ENCODE measurements at regions not wholly inside any gene's neighbourhood (a gene's known extent, or its start where the extent isn't known, plus 50 kb on each side); places are given as distances from the start of the nearest gene placed in this dataset.

DNA sequence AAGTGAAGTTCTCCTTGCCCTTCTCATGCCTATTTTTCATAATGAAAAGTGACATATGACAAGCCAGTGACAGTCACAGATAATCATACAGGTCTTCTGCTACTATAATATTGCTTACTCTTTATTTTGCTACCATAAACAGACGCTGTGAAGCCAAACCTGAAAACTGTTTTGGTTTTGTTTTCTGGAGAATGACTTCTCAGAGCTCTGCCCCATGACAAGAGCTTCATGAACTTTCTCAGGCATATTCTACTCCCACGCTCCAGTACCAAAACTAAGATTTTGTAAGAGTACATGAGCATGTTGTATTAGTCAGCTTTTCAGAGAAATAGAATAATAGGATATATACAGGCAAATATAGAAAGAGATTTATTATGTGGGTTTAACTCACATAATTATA lies 64.3 kb upstream of the VTCN1 start:
- no peaks in the 10 kb centered on the region for H3K4me1 ChIP-seq (ENCODE audit: control insufficient read depth in 4 of 4, insufficient read depth in 4 of 4, low read length in 3 of 4)
- H3K27me3 ChIP-seq (ENCODE audit: control insufficient read depth in 4 of 4, insufficient read depth in 4 of 4, low read length in 3 of 4), result no peaks in the 10 kb centered on the region
- WGBS, result 78% methylated on average over 2 of the region's 2 CpGs
- H3K4me3 ChIP-seq (ENCODE audit: low read depth in 1 of 3, low read length in 3 of 3), result no peak overlapping the region
- no peak overlapping the region for H3K9ac ChIP-seq (ENCODE audit: low read depth in 1 of 2, low read length in 2 of 2)
- H3K9me3 ChIP-seq (ENCODE audit: control insufficient read depth in 4 of 4, low read length in 3 of 4), result peaks cover 0 to 3% (median 0%) of the 10 kb centered on the region in 4 donors
- TF ChIP-seq, protein P1, sequence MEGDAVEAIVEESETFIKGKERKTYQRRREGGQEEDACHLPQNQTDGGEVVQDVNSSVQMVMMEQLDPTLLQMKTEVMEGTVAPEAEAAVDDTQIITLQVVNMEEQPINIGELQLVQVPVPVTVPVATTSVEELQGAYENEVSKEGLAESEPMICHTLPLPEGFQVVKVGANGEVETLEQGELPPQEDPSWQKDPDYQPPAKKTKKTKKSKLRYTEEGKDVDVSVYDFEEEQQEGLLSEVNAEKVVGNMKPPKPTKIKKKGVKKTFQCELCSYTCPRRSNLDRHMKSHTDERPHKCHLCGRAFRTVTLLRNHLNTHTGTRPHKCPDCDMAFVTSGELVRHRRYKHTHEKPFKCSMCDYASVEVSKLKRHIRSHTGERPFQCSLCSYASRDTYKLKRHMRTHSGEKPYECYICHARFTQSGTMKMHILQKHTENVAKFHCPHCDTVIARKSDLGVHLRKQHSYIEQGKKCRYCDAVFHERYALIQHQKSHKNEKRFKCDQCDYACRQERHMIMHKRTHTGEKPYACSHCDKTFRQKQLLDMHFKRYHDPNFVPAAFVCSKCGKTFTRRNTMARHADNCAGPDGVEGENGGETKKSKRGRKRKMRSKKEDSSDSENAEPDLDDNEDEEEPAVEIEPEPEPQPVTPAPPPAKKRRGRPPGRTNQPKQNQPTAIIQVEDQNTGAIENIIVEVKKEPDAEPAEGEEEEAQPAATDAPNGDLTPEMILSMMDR (IDR thresholded peaks at IDR 0.05; ENCODE audit: low read depth, low read length, missing input control), result no peak
- TF ChIP-seq, protein P2, sequence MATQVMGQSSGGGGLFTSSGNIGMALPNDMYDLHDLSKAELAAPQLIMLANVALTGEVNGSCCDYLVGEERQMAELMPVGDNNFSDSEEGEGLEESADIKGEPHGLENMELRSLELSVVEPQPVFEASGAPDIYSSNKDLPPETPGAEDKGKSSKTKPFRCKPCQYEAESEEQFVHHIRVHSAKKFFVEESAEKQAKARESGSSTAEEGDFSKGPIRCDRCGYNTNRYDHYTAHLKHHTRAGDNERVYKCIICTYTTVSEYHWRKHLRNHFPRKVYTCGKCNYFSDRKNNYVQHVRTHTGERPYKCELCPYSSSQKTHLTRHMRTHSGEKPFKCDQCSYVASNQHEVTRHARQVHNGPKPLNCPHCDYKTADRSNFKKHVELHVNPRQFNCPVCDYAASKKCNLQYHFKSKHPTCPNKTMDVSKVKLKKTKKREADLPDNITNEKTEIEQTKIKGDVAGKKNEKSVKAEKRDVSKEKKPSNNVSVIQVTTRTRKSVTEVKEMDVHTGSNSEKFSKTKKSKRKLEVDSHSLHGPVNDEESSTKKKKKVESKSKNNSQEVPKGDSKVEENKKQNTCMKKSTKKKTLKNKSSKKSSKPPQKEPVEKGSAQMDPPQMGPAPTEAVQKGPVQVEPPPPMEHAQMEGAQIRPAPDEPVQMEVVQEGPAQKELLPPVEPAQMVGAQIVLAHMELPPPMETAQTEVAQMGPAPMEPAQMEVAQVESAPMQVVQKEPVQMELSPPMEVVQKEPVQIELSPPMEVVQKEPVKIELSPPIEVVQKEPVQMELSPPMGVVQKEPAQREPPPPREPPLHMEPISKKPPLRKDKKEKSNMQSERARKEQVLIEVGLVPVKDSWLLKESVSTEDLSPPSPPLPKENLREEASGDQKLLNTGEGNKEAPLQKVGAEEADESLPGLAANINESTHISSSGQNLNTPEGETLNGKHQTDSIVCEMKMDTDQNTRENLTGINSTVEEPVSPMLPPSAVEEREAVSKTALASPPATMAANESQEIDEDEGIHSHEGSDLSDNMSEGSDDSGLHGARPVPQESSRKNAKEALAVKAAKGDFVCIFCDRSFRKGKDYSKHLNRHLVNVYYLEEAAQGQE (IDR thresholded peaks at IDR 0.05), result no peak
- TF ChIP-seq, protein P3, sequence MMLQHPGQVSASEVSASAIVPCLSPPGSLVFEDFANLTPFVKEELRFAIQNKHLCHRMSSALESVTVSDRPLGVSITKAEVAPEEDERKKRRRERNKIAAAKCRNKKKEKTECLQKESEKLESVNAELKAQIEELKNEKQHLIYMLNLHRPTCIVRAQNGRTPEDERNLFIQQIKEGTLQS (IDR thresholded peaks at IDR 0.05), result no peak
- no peak overlapping the region for H3K27ac ChIP-seq (ENCODE audit: low read depth in 1 of 2, low read length in 2 of 2)
- no peak for DNase-seq (ENCODE audit: low spot score)
- no peaks in the 10 kb centered on the region for H3K36me3 ChIP-seq (ENCODE audit: control insufficient read depth in 4 of 4, insufficient read depth in 3 of 4, low read depth in 1 of 4, low read length in 3 of 4)

DNA sequence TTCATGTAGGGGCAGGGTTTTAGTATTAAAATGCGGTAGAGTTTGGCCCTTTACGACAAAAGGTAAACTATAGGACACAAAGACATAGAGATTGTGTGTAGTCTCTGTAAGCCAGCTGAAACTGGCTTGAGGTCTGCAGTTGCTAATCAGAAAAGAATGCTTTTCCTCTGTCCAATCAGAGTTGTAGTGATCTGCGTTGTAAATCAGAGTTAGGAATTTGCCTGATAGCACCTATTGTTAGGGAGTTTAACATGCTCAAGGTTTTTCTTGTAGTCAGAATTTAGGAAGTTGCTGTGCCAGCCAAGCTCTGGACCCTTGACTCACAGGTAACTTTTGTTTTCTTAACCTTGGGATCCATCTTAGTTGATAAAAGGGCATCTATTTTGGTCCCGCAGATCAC lies 61.2 kb upstream of the VTCN1 start:
- no peaks in the 10 kb centered on the region for H3K4me1 ChIP-seq (ENCODE audit: control insufficient read depth in 4 of 4, insufficient read depth in 4 of 4, low read length in 3 of 4)
- H3K27me3 ChIP-seq (ENCODE audit: control insufficient read depth in 4 of 4, insufficient read depth in 4 of 4, low read length in 3 of 4), result no peaks in the 10 kb centered on the region
- H3K9me3 ChIP-seq (ENCODE audit: control insufficient read depth in 4 of 4, low read length in 3 of 4), result peaks cover 0 to 3% (median 0%) of the 10 kb centered on the region in 4 donors
- WGBS, result 79% methylated on average over 4 of the region's 4 CpGs
- no peak overlapping the region for H3K9ac ChIP-seq (ENCODE audit: low read depth in 1 of 2, low read length in 2 of 2)
- no peaks in the 10 kb centered on the region for H3K36me3 ChIP-seq (ENCODE audit: control insufficient read depth in 4 of 4, insufficient read depth in 3 of 4, low read depth in 1 of 4, low read length in 3 of 4)
- no peak overlapping the region for H3K27ac ChIP-seq (ENCODE audit: low read depth in 1 of 2, low read length in 2 of 2)
- no peak overlapping the region for H3K4me3 ChIP-seq (ENCODE audit: low read depth in 1 of 3, low read length in 3 of 3)
- DNase-seq (ENCODE audit: low spot score), result no peak
- TF ChIP-seq, protein P2 (IDR thresholded peaks at IDR 0.05), result no peak

DNA sequence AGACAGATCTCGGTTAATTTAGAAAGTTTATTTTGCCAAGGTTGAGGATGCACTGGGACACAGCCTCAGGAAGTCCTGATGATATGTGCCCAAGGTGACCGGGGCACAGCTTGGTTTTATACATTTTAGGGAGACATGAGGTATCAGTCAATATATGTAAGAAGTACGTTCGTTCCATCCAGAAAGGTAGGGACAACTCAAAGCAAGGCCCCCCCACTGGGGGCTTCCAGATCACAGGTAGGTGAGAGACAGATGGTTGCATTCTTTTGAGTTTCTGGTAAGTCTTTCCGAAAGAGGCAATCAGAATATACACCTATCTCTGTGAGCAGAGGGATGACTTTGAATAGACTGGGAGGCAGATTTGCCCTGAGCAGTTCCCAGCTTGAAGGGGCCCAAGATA lies 60.4 kb upstream of the VTCN1 start:
- no peak overlapping the region for H3K9ac ChIP-seq (ENCODE audit: low read depth in 1 of 2, low read length in 2 of 2)
- H3K9me3 ChIP-seq (ENCODE audit: control insufficient read depth in 4 of 4, low read length in 3 of 4), result peaks cover 0 to 3% (median 0%) of the 10 kb centered on the region in 4 donors
- H3K4me3 ChIP-seq (ENCODE audit: low read depth in 1 of 3, low read length in 3 of 3), result no peak overlapping the region
- H3K27ac ChIP-seq (ENCODE audit: low read depth in 1 of 2, low read length in 2 of 2), result no peak overlapping the region
- DNase-seq (ENCODE audit: low spot score), result no peak
- H3K4me1 ChIP-seq (ENCODE audit: control insufficient read depth in 4 of 4, insufficient read depth in 4 of 4, low read length in 3 of 4), result no peaks in the 10 kb centered on the region
- H3K27me3 ChIP-seq (ENCODE audit: control insufficient read depth in 4 of 4, insufficient read depth in 4 of 4, low read length in 3 of 4), result no peaks in the 10 kb centered on the region
- H3K36me3 ChIP-seq (ENCODE audit: control insufficient read depth in 4 of 4, insufficient read depth in 3 of 4, low read depth in 1 of 4, low read length in 3 of 4), result no peaks in the 10 kb centered on the region
- WGBS, result 82% methylated on average over 5 of the region's 5 CpGs
- TF ChIP-seq YY1 (IDR thresholded peaks at IDR 0.05), result no peak
- no peak for TF ChIP-seq GABPA (IDR thresholded peaks at IDR 0.05 in 1 of 2, conservative IDR thresholded peaks at IDR 0.05 in 1 of 2)
- TF ChIP-seq, protein P2 (IDR thresholded peaks at IDR 0.05), result no peak
- no peak for TF ChIP-seq FOXA2 (IDR thresholded peaks at IDR 0.05)
- no peak for TF ChIP-seq EGR1 (IDR thresholded peaks at IDR 0.05; ENCODE audit: low read depth in 2 of 2)
- no peak for TF ChIP-seq FOXA1 (IDR thresholded peaks at IDR 0.05)
- TF ChIP-seq, protein P4, sequence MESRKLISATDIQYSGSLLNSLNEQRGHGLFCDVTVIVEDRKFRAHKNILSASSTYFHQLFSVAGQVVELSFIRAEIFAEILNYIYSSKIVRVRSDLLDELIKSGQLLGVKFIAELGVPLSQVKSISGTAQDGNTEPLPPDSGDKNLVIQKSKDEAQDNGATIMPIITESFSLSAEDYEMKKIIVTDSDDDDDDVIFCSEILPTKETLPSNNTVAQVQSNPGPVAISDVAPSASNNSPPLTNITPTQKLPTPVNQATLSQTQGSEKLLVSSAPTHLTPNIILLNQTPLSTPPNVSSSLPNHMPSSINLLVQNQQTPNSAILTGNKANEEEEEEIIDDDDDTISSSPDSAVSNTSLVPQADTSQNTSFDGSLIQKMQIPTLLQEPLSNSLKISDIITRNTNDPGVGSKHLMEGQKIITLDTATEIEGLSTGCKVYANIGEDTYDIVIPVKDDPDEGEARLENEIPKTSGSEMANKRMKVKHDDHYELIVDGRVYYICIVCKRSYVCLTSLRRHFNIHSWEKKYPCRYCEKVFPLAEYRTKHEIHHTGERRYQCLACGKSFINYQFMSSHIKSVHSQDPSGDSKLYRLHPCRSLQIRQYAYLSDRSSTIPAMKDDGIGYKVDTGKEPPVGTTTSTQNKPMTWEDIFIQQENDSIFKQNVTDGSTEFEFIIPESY (IDR thresholded peaks at IDR 0.05), result no peak
